ENCODE measurements at regions not wholly inside any gene's neighbourhood (a gene's known extent, or its start where the extent isn't known, plus 50 kb on each side); places are given as distances from the start of the nearest gene placed in this dataset.
"Not testable (repeated sequence)": the region's sequence is repeated elsewhere in the genome, so short reads cannot be mapped to it uniquely, and the experiment has no call there.

- peak; percentile 59 for DNase-seq
Observed at GRCh38 chr3:153221748-153222162, 59.7 kb downstream of the RAP2B start.

- DNase-seq = not testable (repeated sequence)
Observed at GRCh38 chr3:153226877-153227276, 64.9 kb downstream of the RAP2B start.

GRCh38 chr3:153230427-153230826 is 68.4 kb downstream of the RAP2B start:
- DNase-seq = not testable (repeated sequence)

GRCh38 chr3:153231245-153231644 is 69.2 kb downstream of the RAP2B start:
- not testable (repeated sequence) for DNase-seq

- not testable (repeated sequence) for DNase-seq
Observed at GRCh38 chr3:153232050-153232752, 70.2 kb downstream of the RAP2B start.

GRCh38 chr3:153232851-153233271 is 70.8 kb downstream of the RAP2B start:
- DNase-seq = no peak

- no peak for DNase-seq
Observed at GRCh38 chr3:153233986-153234385, 72.0 kb downstream of the RAP2B start.

GRCh38 chr3:153242896-153243295 is 80.9 kb downstream of the RAP2B start:
- no peak for DNase-seq

- DNase-seq = no peak
Observed at GRCh38 chr3:153244961-153245360, 82.9 kb downstream of the RAP2B start.

- DNase-seq = no peak
Observed at GRCh38 chr3:153245661-153246060, 83.6 kb downstream of the RAP2B start.

GRCh38 chr3:153246331-153246730 is 84.3 kb downstream of the RAP2B start:
- DNase-seq = no peak

GRCh38 chr3:153246806-153247205 is 84.8 kb downstream of the RAP2B start:
- no peak for DNase-seq

- no peak for DNase-seq
Observed at GRCh38 chr3:153247331-153248330, 85.6 kb downstream of the RAP2B start.

GRCh38 chr3:153248835-153249234 is 86.8 kb downstream of the RAP2B start:
- DNase-seq = not testable (repeated sequence)

GRCh38 chr3:153249906-153250305 is 87.9 kb downstream of the RAP2B start:
- DNase-seq = no peak

- DNase-seq = no peak
Observed at GRCh38 chr3:153250446-153250845, 88.4 kb downstream of the RAP2B start.

GRCh38 chr3:153252963-153253362 is 90.9 kb downstream of the RAP2B start:
- no peak for DNase-seq

- DNase-seq = no peak
Observed at GRCh38 chr3:153254361-153254760, 92.3 kb downstream of the RAP2B start.

GRCh38 chr3:153257673-153258351 is 95.8 kb downstream of the RAP2B start:
- no peak for DNase-seq

- no peak for DNase-seq
Observed at GRCh38 chr3:153259956-153260355, 97.9 kb downstream of the RAP2B start.

- DNase-seq = no peak
Observed at GRCh38 chr3:153260681-153261080, 98.7 kb downstream of the RAP2B start.

- no peak for DNase-seq
Observed at GRCh38 chr3:153266619-153267018, 104.6 kb downstream of the RAP2B start.

All from stimulated activated CD4-positive, alpha-beta T cell treated with anti-CD3 and anti-CD28 coated beads, Interleukin-1b, Interleukin-23, amount 100 ng/mL, for 48 hours (primary cell).